H9 (cell line): ENCODE measurements at regions not wholly inside any gene's neighbourhood (a gene's known extent, or its start where the extent isn't known, plus 50 kb on each side); places are given as distances from the start of the nearest gene placed in this dataset.

Source experiments
- DNase-seq: peaks from one replicate; pipeline ENCODE4 v3.0.0-alpha.2; 2017
- H2AFZ ChIP-seq: one replicate; pipeline ENCODE4 v1.6.1; 2013; ENCODE audit warnings: mild to moderate bottlenecking, low read length, control low read depth, moderate library complexity
- H2AK5ac ChIP-seq: 2 replicates; pipeline ENCODE4 v1.6.1; 2013; ENCODE audit warnings: low read length, control low read depth, mixed read lengths; ENCODE audit not compliant: insufficient read length
- H2BK120ac ChIP-seq: one replicate; pipeline ENCODE4 v1.6.1; 2013; ENCODE audit warnings: low read depth, mild to moderate bottlenecking, low read length, control low read depth, inconsistent platforms; ENCODE audit not compliant: poor library complexity, severe bottlenecking
- H2BK12ac ChIP-seq: 2 replicates; pipeline ENCODE4 v1.6.1; 2013; ENCODE audit warnings: low read length, control low read depth, mixed read lengths, low read depth; ENCODE audit not compliant: insufficient read length
- H2BK15ac ChIP-seq: 2 replicates; pipeline ENCODE4 v1.6.1; 2013; ENCODE audit warnings: low read depth, low read length, control low read depth
- H2BK20ac ChIP-seq: one replicate; pipeline ENCODE4 v1.6.1; 2013; ENCODE audit warnings: low read depth, mild to moderate bottlenecking, low read length, control low read depth, inconsistent platforms; ENCODE audit not compliant: poor library complexity, severe bottlenecking
- H2BK5ac ChIP-seq: 2 replicates; pipeline ENCODE4 v1.6.1; 2013; ENCODE audit warnings: low read length, control low read depth, mixed read lengths; ENCODE audit not compliant: insufficient read length
- H3K14ac ChIP-seq: 2 replicates; pipeline ENCODE4 v1.6.1; 2013; ENCODE audit warnings: low read length, control low read depth; ENCODE audit not compliant: insufficient read depth
- H3K18ac ChIP-seq: 2 replicates; pipeline ENCODE4 v1.6.1; 2013; ENCODE audit warnings: low read depth, mild to moderate bottlenecking, mixed read lengths, low read length, control low read depth; ENCODE audit not compliant: insufficient read length
- H3K23ac ChIP-seq: 2 replicates; pipeline ENCODE4 v1.6.1; 2013; ENCODE audit warnings: low read length, control low read depth, mixed read lengths, low read depth; ENCODE audit not compliant: insufficient read length
- H3K23me2 ChIP-seq: 2 replicates; pipeline ENCODE4 v1.6.1; 2013; ENCODE audit warnings: low read depth, mild to moderate bottlenecking, mixed read lengths, low read length, control low read depth; ENCODE audit not compliant: insufficient read length, poor library complexity, severe bottlenecking
- H3K27ac ChIP-seq: 2 replicates; pipeline ENCODE4 v1.5.1; 2013; ENCODE audit warnings: low read length, control low read depth, mixed read lengths, low read depth; ENCODE audit not compliant: insufficient read length
- H3K27me3 ChIP-seq: 2 replicates; pipeline ENCODE4 v1.6.1; 2013; ENCODE audit warnings: low read length, control low read depth, inconsistent platforms; ENCODE audit not compliant: insufficient read depth
- H3K4ac ChIP-seq: 2 replicates; pipeline ENCODE4 v1.6.1; 2013; ENCODE audit warnings: low read depth, mild to moderate bottlenecking, control low read depth, inconsistent platforms, low read length, moderate library complexity
- H3K4me1 ChIP-seq: 2 replicates; pipeline ENCODE4 v1.6.1; 2013; ENCODE audit warnings: low read length, control low read depth, inconsistent platforms; ENCODE audit not compliant: insufficient read depth
- H3K4me2 ChIP-seq: 2 replicates; pipeline ENCODE4 v1.6.1; 2013; ENCODE audit warnings: low read length, control low read depth, mixed read lengths; ENCODE audit not compliant: insufficient read length, insufficient read depth
- H3K56ac ChIP-seq: 2 replicates; pipeline ENCODE4 v1.6.1; 2013; ENCODE audit warnings: low read depth, mild to moderate bottlenecking, mixed read lengths, low read length, control low read depth; ENCODE audit not compliant: insufficient read length
- H3K79me1 ChIP-seq: 2 replicates; pipeline ENCODE4 v1.6.1; 2013; ENCODE audit warnings: low read depth, mild to moderate bottlenecking, moderate library complexity, low read length, control low read depth, inconsistent platforms; ENCODE audit not compliant: insufficient read depth, poor library complexity, severe bottlenecking
- H3K79me2 ChIP-seq: 2 replicates; pipeline ENCODE4 v1.6.1; 2013; ENCODE audit warnings: low read length, control low read depth, inconsistent platforms; ENCODE audit not compliant: insufficient read depth
- H3K9ac ChIP-seq: 2 replicates; pipeline ENCODE4 v1.6.1; 2013; ENCODE audit warnings: low read length, control low read depth, mixed read lengths; ENCODE audit not compliant: insufficient read length; ENCODE audit errors: extremely low read depth
- H3K9me3 ChIP-seq: one replicate; pipeline ENCODE4 v1.6.1; 2013; ENCODE audit warnings: low read depth, low read length, inconsistent platforms; ENCODE audit not compliant: control insufficient read depth
- H3T11ph ChIP-seq: one replicate; pipeline ENCODE4 v1.6.1; 2013; ENCODE audit warnings: mild to moderate bottlenecking, low read length, control low read depth, inconsistent platforms
- H4K20me1 ChIP-seq: one replicate; pipeline ENCODE4 v1.6.1; 2013; ENCODE audit not compliant: control insufficient read depth, insufficient read length, insufficient read depth
- H4K5ac ChIP-seq: 2 replicates; pipeline ENCODE4 v1.6.1; 2013; ENCODE audit warnings: low read depth, mild to moderate bottlenecking, mixed read lengths, low read length, control low read depth; ENCODE audit not compliant: insufficient read length
- H4K8ac ChIP-seq: replicated peaks from 2 replicates; pipeline ENCODE4 v1.6.1; 2013; ENCODE audit warnings: low read length, control low read depth, mixed read lengths, low read depth; ENCODE audit not compliant: insufficient read length
- H4K91ac ChIP-seq: 2 replicates; pipeline ENCODE4 v1.6.1; 2013; ENCODE audit warnings: low read depth, mild to moderate bottlenecking, moderate library complexity, mixed read lengths, low read length, control low read depth; ENCODE audit not compliant: insufficient read length
- H3K27ac Mint-ChIP-seq, 3 experiments: 2 replicates in 2 of 3; 3 replicates in 1 of 3; pipeline ENCODE4 v1.8.0; 2020 to 2021; ENCODE audit warnings: mixed read lengths in 3 of 3, mild to moderate bottlenecking in 1 of 3, moderate library complexity in 1 of 3
- H3K27me3 Mint-ChIP-seq: 2 replicates; pipeline ENCODE4 v1.8.0; 2021; ENCODE audit warnings: low read depth, mild to moderate bottlenecking, moderate library complexity, mixed read lengths
- H3K36me3 Mint-ChIP-seq, 3 experiments: 2 replicates in 2 of 3; 3 replicates in 1 of 3; pipeline ENCODE4 v1.8.0; 2020 to 2021; ENCODE audit warnings: low read depth in 3 of 3, mixed read lengths in 3 of 3; ENCODE audit not compliant: insufficient read depth in 1 of 3
- H3K4me1 Mint-ChIP-seq, 2 experiments: 2 replicates each; pipeline ENCODE4 v1.8.0; 2020; ENCODE audit warnings: mixed read lengths in 2 of 2
- H3K4me3 Mint-ChIP-seq, 2 experiments: 2 replicates in 1 of 2; 3 replicates in 1 of 2; pipeline ENCODE4 v1.8.0; 2020 to 2021; ENCODE audit warnings: mild to moderate bottlenecking in 2 of 2, mixed read lengths in 2 of 2, moderate library complexity in 1 of 2
- H3K9me3 Mint-ChIP-seq, 2 experiments: 2 replicates in 1 of 2; 3 replicates in 1 of 2; pipeline ENCODE4 v1.8.0; 2020; ENCODE audit warnings: mild to moderate bottlenecking in 2 of 2, mixed read lengths in 2 of 2, moderate library complexity in 1 of 2
- WGBS: extraction: QIAGEN DNeasy Blood & Tissue Kit; methylation state at CpG from one replicate; pipeline ENCODE4 v1.1.7; 2013; ENCODE audit warnings: missing lambda C conversion rate, low lambda C conversion rate, mixed read lengths; ENCODE audit not compliant: insufficient read length; ENCODE audit errors: extremely low coverage; 5-methylcytosine and 5-hydroxymethylcytosine counted together
- TF ChIP-seq, protein P1 (sequence below): fragments of 200-600 bp; sonication (generic); conservative IDR thresholded peaks from 3 replicates; pipeline ENCODE4 v1.8.0; 2021; ENCODE audit warnings: antibody characterized with exemption, mild to moderate bottlenecking

- no peaks in the 10 kb centered on the region for H3K27me3 Mint-ChIP-seq
- Histone ChIP-seq H3K79me1 (no peaks in the 10 kb centered on the region), H2BK20ac (no peak overlapping the region), H3K14ac (no peak overlapping the region), H3K18ac (no peak overlapping the region), H2AK5ac (no peak overlapping the region), H3K27me3 (no peaks in the 10 kb centered on the region), H3K4me2 (no peak overlapping the region), H2BK12ac (no peak overlapping the region), H4K20me1 (no peaks in the 10 kb centered on the region), H3K9ac (no peak overlapping the region), H2BK120ac (no peak overlapping the region), H4K5ac (no peak overlapping the region), H2AFZ (no peak overlapping the region), H3K23ac (no peak overlapping the region), H3K56ac (no peak overlapping the region), H3K4me1 (no peaks in the 10 kb centered on the region), H2BK15ac (no peak overlapping the region), H3K9me3 (no peaks in the 10 kb centered on the region), H3K23me2 (no peaks in the 10 kb centered on the region), H2BK5ac (no peak overlapping the region), H4K8ac (no peak overlapping the region), H3K79me2 (no peaks in the 10 kb centered on the region), H3K4ac (no peak overlapping the region), H3K27ac (no peak overlapping the region), H4K91ac (no peak overlapping the region), H3T11ph (no peak overlapping the region)
- H3K4me1 Mint-ChIP-seq: no peaks in the 10 kb centered on the region
- no CpG with 5 or more reads among the region's 1 CpG for WGBS
- DNase-seq: no peak
- no peak overlapping the region for H3K4me3 Mint-ChIP-seq
- H3K36me3 Mint-ChIP-seq: no peaks in the 10 kb centered on the region
- H3K27ac Mint-ChIP-seq: no peak overlapping the region
- TF ChIP-seq, protein P1, sequence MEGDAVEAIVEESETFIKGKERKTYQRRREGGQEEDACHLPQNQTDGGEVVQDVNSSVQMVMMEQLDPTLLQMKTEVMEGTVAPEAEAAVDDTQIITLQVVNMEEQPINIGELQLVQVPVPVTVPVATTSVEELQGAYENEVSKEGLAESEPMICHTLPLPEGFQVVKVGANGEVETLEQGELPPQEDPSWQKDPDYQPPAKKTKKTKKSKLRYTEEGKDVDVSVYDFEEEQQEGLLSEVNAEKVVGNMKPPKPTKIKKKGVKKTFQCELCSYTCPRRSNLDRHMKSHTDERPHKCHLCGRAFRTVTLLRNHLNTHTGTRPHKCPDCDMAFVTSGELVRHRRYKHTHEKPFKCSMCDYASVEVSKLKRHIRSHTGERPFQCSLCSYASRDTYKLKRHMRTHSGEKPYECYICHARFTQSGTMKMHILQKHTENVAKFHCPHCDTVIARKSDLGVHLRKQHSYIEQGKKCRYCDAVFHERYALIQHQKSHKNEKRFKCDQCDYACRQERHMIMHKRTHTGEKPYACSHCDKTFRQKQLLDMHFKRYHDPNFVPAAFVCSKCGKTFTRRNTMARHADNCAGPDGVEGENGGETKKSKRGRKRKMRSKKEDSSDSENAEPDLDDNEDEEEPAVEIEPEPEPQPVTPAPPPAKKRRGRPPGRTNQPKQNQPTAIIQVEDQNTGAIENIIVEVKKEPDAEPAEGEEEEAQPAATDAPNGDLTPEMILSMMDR: no peak
- no peaks in the 10 kb centered on the region for H3K9me3 Mint-ChIP-seq
Observed at GRCh38 chr4:22253431-22253830, 262.4 kb downstream of the ADGRA3 start.
